Immature natural killer cell (primary cell): ENCODE measurements at regions not wholly inside any gene's neighbourhood (a gene's known extent, or its start where the extent isn't known, plus 50 kb on each side); places are given as distances from the start of the nearest gene placed in this dataset.
"Not testable (repeated sequence)": the region's sequence is repeated elsewhere in the genome, so short reads cannot be mapped to it uniquely, and the experiment has no call there.

Experiments
- DNase-seq, 3 donors: peaks; one replicate each; pipeline ENCODE4 v3.0.0; 2022; ENCODE audit warnings: mixed read lengths in 1 of 3
- H3K27ac Mint-ChIP-seq, 6 donors: one replicate each; pipeline ENCODE4 v1.8.0; 2020; ENCODE audit warnings: mixed read lengths in 6 of 6, mild to moderate bottlenecking in 5 of 6, inconsistent platforms in 4 of 6, moderate library complexity in 3 of 6
- H3K27me3 Mint-ChIP-seq, 3 donors: one replicate each; pipeline ENCODE4 v1.8.0; 2020 to 2021; ENCODE audit warnings: low read depth in 3 of 3, mild to moderate bottlenecking in 3 of 3, mixed read lengths in 3 of 3, moderate library complexity in 3 of 3, inconsistent platforms in 1 of 3
- H3K36me3 Mint-ChIP-seq, 3 donors: one replicate each; pipeline ENCODE4 v1.8.0; 2020; ENCODE audit warnings: mixed read lengths in 3 of 3, inconsistent platforms in 2 of 3, mild to moderate bottlenecking in 2 of 3
- H3K4me1 Mint-ChIP-seq, 2 donors: one replicate each; pipeline ENCODE4 v1.8.0; 2020; ENCODE audit warnings: inconsistent platforms in 2 of 2, mild to moderate bottlenecking in 2 of 2, mixed read lengths in 2 of 2, moderate library complexity in 1 of 2
- H3K4me3 Mint-ChIP-seq, 5 donors: one replicate each; pipeline ENCODE4 v1.8.0; 2020; ENCODE audit warnings: mild to moderate bottlenecking in 5 of 5, mixed read lengths in 5 of 5, inconsistent platforms in 3 of 5, moderate library complexity in 3 of 5
- H3K9me3 Mint-ChIP-seq, 6 donors: one replicate each; pipeline ENCODE4 v1.8.0; 2020; ENCODE audit warnings: mild to moderate bottlenecking in 6 of 6, mixed read lengths in 6 of 6, inconsistent platforms in 4 of 6, moderate library complexity in 3 of 6

DNA sequence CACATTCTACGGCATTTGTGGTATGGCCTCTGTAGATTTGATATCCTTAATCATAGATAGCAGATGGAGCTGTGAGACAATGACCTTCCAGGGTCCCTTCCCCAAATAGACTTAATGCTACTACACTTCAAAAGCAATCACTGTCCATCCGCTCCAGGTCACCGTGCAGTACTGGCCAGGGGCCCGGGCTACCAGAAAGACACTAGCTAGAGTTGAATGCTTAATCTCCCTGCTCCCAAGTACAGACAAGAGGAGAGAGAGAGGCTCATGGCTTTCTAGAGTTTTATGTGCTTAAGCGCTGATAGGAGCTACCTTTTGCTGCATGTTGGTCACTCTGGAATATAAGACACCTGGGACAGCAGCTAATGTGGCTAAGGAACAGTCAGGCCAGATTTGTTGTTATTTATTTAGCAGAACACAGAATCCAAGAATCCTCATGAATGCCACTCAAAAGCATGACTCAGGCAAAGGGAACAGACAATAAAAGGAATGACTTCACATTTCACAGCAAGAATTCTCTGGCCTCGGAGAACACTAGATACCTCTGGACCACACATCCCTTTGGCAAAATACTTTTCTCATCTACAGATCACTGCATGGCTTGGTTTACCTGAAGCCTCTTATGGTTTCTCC lies 165.0 kb downstream of the LACC1 start:
- Mint-ChIP-seq H3K4me1 (no peaks in the 10 kb centered on the region), H3K9me3 (no peaks in the 10 kb centered on the region), H3K27me3 (peaks cover 2 to 25% (median 3%) of the 10 kb centered on the region in 3 donors), H3K27ac (no peak overlapping the region), H3K36me3 (no peaks in the 10 kb centered on the region), H3K4me3 (no peak overlapping the region)
- no peak for DNase-seq

DNA sequence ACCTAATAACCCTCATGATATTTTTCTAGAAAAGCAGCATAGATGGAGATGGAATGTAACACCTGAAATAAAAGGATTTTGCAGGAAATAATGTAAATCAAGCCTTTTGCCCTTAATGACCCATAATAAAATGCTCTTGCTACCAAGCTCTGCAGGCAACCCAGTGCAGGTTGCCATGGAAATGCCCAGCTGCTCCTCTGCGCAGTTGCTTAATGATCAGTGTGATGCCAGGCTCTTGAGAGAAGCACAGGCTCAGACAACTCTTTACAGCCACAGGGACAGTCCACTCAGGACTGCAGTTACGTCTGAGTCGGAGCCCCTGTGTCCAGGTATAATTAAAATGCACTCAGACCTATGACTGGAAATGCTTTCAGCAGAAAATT lies 165.5 kb downstream of the LACC1 start:
- H3K27me3 Mint-ChIP-seq = peaks cover 2 to 25% (median 3%) of the 10 kb centered on the region in 3 donors
- no peak overlapping the region for H3K4me3 Mint-ChIP-seq
- no peak overlapping the region for H3K27ac Mint-ChIP-seq
- H3K36me3 Mint-ChIP-seq = no peaks in the 10 kb centered on the region
- H3K4me1 Mint-ChIP-seq = no peaks in the 10 kb centered on the region
- no peaks in the 10 kb centered on the region for H3K9me3 Mint-ChIP-seq
- DNase-seq = no peak

DNA sequence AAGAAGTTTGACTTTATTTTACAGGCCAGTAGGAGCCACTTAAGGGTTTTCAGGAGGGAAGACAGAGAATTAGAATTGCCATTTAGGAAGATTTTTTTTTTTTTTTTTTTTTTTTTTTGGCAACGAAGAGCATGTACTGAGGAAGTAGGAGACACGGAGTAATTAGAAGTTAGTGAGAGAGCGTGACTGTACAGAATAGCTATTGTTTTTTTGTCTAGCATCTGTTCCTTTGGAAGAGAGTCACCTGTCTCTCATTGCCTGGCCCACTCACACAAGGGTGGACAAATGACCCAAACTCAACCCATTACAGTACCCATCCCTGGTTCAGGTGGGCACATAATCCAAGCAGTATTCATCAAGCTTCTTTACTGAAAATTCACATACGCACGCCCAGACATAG lies 166.7 kb downstream of the LACC1 start:
- H3K27me3 Mint-ChIP-seq = peaks cover 1 to 23% (median 4%) of the 10 kb centered on the region in 3 donors
- H3K36me3 Mint-ChIP-seq = no peaks in the 10 kb centered on the region
- no peak overlapping the region for H3K4me3 Mint-ChIP-seq
- no peaks in the 10 kb centered on the region for H3K9me3 Mint-ChIP-seq
- no peak for DNase-seq
- no peaks in the 10 kb centered on the region for H3K4me1 Mint-ChIP-seq
- H3K27ac Mint-ChIP-seq = no peak overlapping the region

DNA sequence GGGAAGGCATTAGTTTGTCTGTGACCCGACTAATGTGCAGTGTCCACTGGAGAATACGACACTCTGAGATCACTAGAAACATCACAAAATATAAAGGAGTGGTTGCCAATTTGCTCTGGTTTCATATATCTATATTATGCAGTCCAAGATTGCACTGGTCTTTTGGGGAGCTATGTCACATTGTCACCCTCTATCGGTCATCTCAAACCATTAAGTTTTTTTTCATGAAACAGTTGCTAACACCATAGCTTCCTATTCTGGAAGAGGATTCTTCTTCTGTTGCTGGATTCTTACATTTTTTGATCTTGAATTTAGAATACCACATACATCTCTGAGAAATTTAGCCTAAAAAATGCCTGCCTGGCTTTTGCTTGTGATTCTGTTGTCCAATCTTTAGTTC lies 168.6 kb downstream of the LACC1 start:
- no peak overlapping the region for H3K27ac Mint-ChIP-seq
- DNase-seq = no peak
- H3K36me3 Mint-ChIP-seq = no peaks in the 10 kb centered on the region
- peaks cover 1 to 23% (median 4%) of the 10 kb centered on the region in 3 donors for H3K27me3 Mint-ChIP-seq
- no peak overlapping the region for H3K4me3 Mint-ChIP-seq
- H3K9me3 Mint-ChIP-seq = no peaks in the 10 kb centered on the region
- no peaks in the 10 kb centered on the region for H3K4me1 Mint-ChIP-seq

DNA sequence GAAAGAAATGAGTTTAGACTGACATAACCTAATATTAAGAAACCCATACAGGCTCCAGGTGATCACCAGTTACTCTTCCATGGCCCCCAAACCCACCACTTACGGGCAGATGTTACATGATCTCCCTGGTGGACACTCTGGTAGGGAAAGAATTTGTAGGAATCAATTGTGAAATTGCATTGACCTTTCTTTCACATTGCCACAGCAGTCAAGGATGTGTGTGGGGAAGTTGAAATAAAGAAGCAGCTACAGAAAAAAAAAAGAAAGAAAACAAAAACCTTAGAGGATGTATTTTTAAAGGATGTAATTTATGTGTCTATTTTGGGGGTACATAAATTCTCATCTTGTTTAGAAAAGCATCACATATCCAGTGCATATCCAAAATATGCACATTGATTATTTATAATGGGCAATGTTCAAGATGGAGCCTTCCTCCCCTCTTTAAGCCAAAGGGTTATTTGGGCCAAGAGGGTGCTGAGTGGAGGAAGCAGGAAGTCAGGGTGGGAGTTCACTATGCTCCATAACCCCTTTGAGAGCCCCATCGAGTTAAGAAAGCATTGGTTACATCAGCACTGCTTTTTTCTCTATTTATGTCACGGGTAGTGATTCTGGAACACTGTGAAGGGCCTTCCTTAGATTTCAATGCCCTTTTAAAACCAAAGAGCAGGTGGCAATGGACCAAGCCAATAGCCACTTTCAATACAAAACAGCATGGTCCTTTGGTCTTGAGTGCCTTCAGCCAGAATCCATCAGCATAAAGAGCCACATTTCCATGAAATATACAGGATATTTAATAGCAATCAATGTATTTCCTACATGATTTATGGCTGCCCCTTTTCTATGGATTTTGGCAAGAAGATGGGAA lies 169.6 kb downstream of the LACC1 start:
- no peaks in the 10 kb centered on the region for H3K36me3 Mint-ChIP-seq
- no peak overlapping the region for H3K4me3 Mint-ChIP-seq
- H3K4me1 Mint-ChIP-seq = no peaks in the 10 kb centered on the region

DNA sequence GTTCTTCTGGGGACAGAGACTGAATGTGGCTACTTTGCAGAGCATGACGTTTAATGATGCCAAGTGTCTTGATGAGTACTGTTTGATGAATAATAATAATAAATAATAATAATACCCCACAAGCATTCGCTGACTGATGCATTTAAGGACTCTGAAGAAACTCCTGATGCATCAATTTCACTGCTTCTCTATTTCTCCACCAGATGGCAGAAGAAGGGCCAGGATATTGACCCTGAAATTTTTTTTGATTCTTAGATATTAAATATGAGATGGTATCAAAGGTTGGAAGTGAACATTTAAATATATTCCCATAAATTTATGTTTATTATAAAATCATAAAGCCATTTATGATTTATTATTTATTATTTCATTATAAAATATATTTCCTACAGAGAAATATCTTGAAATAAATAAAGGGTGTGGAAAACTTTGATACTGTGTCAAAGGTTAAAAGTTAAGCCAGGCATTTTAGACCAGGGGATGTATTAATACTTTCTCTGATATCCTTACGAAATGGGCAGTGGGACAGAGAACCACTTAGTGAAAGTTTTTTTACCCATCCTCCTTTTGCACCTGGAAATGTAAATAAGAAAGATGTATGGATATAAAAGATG lies 170.9 kb downstream of the LACC1 start:
- H3K27me3 Mint-ChIP-seq = peaks cover 4 to 29% (median 8%) of the 10 kb centered on the region in 3 donors
- DNase-seq = peak; percentile 26 to 42 (median 35)
- H3K9me3 Mint-ChIP-seq = no peaks in the 10 kb centered on the region
- H3K27ac Mint-ChIP-seq = no peak overlapping the region
- H3K36me3 Mint-ChIP-seq = no peaks in the 10 kb centered on the region
- H3K4me1 Mint-ChIP-seq = peaks cover 5 to 6% of the 10 kb centered on the region in 2 donors
- H3K4me3 Mint-ChIP-seq = no peak overlapping the region

More for the DNA sequence above, 169.6 kb downstream of the LACC1 start:
- H3K27me3 Mint-ChIP-seq = peaks cover 1 to 27% (median 4%) of the 10 kb centered on the region in 3 donors
- H3K9me3 Mint-ChIP-seq = no peaks in the 10 kb centered on the region
- DNase-seq = no peak
- no peak overlapping the region for H3K27ac Mint-ChIP-seq

DNA sequence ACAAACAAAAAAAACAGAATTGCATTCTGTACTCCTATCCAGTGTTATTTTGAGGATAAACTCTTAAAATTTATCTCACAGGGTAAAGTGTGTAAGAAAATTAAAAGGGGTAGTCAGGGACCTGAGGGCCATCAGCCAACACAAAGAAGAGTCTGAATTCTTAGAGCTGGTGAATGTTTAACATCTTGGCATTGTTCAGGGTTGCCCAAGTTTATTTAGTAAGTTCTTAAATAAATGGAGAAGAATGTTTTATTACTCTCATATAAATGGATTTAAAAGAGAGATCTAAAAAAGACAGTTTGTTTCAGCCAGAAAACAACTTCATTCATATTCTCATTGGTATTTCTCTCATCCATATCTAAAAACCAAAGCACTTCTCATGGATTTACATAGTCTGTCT lies 171.7 kb downstream of the LACC1 start:
- peaks cover 10 to 12% of the 10 kb centered on the region in 2 donors for H3K4me1 Mint-ChIP-seq
- no peaks in the 10 kb centered on the region for H3K36me3 Mint-ChIP-seq
- H3K9me3 Mint-ChIP-seq = no peaks in the 10 kb centered on the region
- no peak overlapping the region for H3K27ac Mint-ChIP-seq
- DNase-seq = no peak
- H3K4me3 Mint-ChIP-seq = no peak overlapping the region
- H3K27me3 Mint-ChIP-seq = peaks cover 6 to 28% (median 11%) of the 10 kb centered on the region in 3 donors

DNA sequence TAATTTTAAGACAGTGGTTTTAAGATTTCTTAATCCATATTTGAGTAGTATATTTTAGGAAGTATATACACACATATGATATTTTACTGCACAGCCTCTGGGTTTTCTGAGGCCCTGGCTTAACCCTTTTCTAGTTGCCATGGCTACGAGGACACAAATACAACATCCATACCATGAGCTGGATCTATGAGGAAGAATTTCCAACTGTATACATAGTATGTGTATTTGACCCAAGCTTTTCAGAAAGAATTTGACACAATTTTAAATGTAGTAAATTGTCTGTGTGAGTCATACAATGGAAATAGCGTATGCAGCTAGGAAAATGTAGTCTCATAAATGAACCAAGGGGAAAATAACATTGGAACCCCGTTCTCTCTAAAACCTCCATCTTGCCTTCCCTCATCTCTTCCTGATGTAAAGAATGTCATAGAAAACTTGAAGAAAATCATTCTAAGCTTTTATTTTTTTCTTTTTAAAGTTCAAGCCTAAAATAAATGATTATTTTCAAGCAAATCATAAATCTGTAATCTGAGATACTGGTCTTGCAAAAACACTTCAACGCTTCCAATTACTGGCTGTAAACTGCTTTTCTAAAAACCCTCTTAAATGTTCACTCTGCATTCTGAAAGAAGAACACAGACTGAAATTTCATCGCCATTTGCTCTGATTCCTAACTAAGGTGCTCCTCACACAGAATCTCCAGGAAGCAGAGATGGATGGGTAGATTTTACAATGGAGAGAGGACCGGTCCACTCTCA lies 172.4 kb downstream of the LACC1 start:
- Mint-ChIP-seq H3K27ac (no peak overlapping the region), H3K27me3 (peaks cover 6 to 23% (median 10%) of the 10 kb centered on the region in 3 donors), H3K9me3 (no peaks in the 10 kb centered on the region)

DNA sequence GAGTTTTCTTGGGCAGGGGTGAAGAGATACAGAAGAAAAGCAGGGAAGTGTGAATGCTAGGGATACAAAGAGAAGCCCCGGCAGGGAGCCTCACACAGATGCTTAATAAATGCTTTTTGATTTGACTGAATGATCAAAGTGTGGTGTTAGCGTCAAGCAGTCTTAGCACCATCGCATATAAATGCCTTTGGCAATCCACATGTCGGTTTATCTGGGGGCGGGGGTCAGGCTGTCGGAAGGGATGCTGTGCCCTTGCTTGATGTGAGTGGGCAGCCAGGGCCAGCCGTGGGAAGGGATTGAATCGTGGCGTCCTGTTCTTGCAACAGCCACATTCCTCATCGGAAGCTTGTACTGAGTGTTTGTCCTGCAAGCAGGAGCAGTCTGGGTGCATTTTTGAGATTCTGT lies 173.1 kb downstream of the LACC1 start:
- no peaks in the 10 kb centered on the region for H3K9me3 Mint-ChIP-seq
- H3K36me3 Mint-ChIP-seq = no peaks in the 10 kb centered on the region
- H3K4me1 Mint-ChIP-seq = peaks cover 10 to 12% of the 10 kb centered on the region in 2 donors
- no peak for DNase-seq
- H3K4me3 Mint-ChIP-seq = no peak overlapping the region
- H3K27ac Mint-ChIP-seq = no peak overlapping the region
- peaks cover 8 to 24% (median 10%) of the 10 kb centered on the region in 3 donors for H3K27me3 Mint-ChIP-seq

More for the DNA sequence above, 172.4 kb downstream of the LACC1 start:
- Mint-ChIP-seq H3K4me1 (peaks cover 10 to 12% of the 10 kb centered on the region in 2 donors), H3K4me3 (no peak overlapping the region), H3K36me3 (no peaks in the 10 kb centered on the region)
- DNase-seq = no peak

DNA sequence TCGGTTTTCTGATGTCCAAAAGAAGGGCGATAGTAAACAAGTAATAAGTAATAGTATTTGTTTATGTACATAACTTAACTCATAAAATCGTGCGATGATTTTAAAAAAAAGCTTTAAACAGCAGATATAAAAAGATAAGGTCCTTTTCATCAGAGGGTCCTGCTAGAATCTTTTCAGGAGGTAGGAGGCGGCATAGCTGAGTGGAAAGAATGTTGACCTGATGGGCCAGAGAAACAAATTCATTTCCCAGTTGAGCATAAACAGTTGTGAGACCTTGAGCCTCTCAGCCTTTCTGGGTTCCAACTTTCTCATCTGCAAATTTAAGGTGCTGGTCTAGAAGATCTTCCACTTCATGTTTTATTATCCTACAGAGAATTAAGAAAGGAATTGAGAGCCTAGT lies 173.5 kb downstream of the LACC1 start:
- no peak overlapping the region for H3K4me3 Mint-ChIP-seq
- H3K27me3 Mint-ChIP-seq = peaks cover 8 to 29% (median 10%) of the 10 kb centered on the region in 3 donors
- no peaks in the 10 kb centered on the region for H3K9me3 Mint-ChIP-seq
- no peaks in the 10 kb centered on the region for H3K36me3 Mint-ChIP-seq
- H3K4me1 Mint-ChIP-seq = peaks cover 10 to 12% of the 10 kb centered on the region in 2 donors
- no peak for DNase-seq
- H3K27ac Mint-ChIP-seq = no peak overlapping the region

DNA sequence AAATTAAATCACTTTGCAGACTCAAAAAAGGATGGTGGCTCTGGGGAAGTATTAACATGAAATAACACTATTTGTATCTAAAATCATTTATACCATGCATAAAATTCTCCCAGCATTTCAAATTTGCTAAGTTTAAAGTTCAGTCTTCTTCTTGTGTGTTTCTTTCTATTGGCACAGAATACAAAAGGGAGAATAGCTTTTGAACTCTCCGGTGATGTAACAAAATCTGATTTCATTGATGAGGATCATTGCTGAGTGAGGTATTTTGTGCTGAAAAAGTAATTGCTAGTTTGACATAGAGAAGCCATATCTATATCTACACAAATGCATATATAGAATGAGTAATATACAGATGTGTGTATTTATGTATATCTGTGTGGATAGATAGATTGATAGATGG lies 174.8 kb downstream of the LACC1 start:
- Mint-ChIP-seq H3K27ac (no peak overlapping the region), H3K36me3 (no peaks in the 10 kb centered on the region), H3K4me3 (no peak overlapping the region), H3K4me1 (peaks cover 10 to 12% of the 10 kb centered on the region in 2 donors), H3K9me3 (no peaks in the 10 kb centered on the region), H3K27me3 (peaks cover 10 to 26% (median 10%) of the 10 kb centered on the region in 3 donors)
- no peak for DNase-seq

DNA sequence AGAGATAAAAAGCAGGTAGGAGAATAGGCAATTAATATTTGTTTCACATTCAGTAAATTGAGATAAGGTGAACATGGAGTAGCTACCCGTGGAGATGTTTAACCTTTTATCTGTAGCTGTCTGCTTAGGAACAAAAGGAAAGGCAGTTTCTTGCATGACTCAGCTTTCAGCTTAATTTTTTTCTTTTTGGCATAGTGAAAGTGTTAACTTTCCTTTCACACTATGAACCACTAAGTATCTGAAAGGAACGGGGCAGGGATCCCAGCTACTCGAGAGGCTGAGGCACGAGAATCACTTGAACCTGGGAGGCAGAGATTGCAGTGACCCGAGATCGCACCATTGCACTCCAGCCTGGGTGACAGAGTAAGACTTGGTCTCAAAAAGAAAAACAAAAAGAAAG lies 176.0 kb downstream of the LACC1 start:
- not testable (repeated sequence) for H3K9me3 Mint-ChIP-seq, H3K36me3 Mint-ChIP-seq
- DNase-seq = peak; percentile 34 to 36 (median 34)
- Mint-ChIP-seq H3K4me3 (peak overlapping the region in 2 of 5 donors; percentile 6 to 27), H3K4me1 (peaks cover 10 to 12% of the 10 kb centered on the region in 2 donors), H3K27ac (peak overlapping the region in 1 of 6 donors; percentile 1), H3K27me3 (peaks cover 10 to 28% (median 12%) of the 10 kb centered on the region in 3 donors)

DNA sequence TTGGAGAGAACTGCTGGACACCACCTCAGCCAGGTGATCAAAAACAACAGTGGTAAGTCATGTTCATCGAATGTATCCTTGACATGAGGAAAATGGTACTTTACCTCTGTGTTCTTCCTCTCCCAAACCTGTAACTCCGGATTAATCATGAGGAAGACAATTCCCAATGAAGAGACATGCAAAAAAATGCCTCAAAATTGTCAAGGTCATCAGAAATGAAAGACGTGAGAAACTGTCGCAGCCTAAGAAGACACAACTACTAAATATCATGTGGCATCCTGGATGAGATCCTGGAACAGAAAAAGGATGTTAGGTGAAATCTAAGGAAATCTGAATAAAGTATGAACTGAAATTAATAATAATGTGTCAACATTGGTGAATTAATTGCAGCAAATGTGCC lies 178.4 kb downstream of the LACC1 start:
- H3K27me3 Mint-ChIP-seq = peaks cover 10 to 28% (median 13%) of the 10 kb centered on the region in 3 donors
- no peak for DNase-seq

More for the DNA sequence above, 178.4 kb downstream of the LACC1 start:
- H3K27ac Mint-ChIP-seq = no peak overlapping the region
- H3K4me1 Mint-ChIP-seq = peaks cover 10 to 12% of the 10 kb centered on the region in 2 donors
- no peaks in the 10 kb centered on the region for H3K9me3 Mint-ChIP-seq
- no peak overlapping the region for H3K4me3 Mint-ChIP-seq
- no peaks in the 10 kb centered on the region for H3K36me3 Mint-ChIP-seq
